Right ventricle myocardium inferior (tissue), 1 donor: ENCODE measurements at regions not wholly inside any gene's neighbourhood (a gene's known extent, or its start where the extent isn't known, plus 50 kb on each side); places are given as distances from the start of the nearest gene placed in this dataset.
"Not testable (repeated sequence)": the region's sequence is repeated elsewhere in the genome, so short reads cannot be mapped to it uniquely, and the experiment has no call there.

ENCODE experiments used
- ATAC-seq: fragments of 200-7000 bp; cut with Tn5 transposase; one replicate; pipeline ENCODE4 v1.9.1; 2020; ENCODE audit warnings: mild to moderate bottlenecking, moderate library complexity
- DNase-seq: peaks from one replicate; pipeline ENCODE4 v3.0.0; 2021; ENCODE audit errors: missing footprints
- intact Hi-C: fragments of 100-400 bp; cut with DNase I; formaldehyde crosslinking; loops from one replicate; pipeline ENCODE4 v1.11.0; 2022
- donor health status: DM: no; HTN: yes; CAD: no; lungs with severe emphysema.

GRCh38 chr9:108271236-108271635, 584.5 kb downstream of the ACTL7B start:
- no peak for ATAC-seq
- intact Hi-C loops: loop anchor here (10.0 kb wide), 5 partner anchors 116 to 636 kb away; no protein-coding TSS in a partner anchor
- no peak for DNase-seq

GRCh38 chr9:108270561-108270960, 585.2 kb downstream of the ACTL7B start:
- DNase-seq: no peak
- intact Hi-C loops: loop anchor here (10.0 kb wide), 5 partner anchors 116 to 636 kb away; no protein-coding TSS in a partner anchor
- no peak for ATAC-seq

GRCh38 chr9:108270051-108270450, 585.7 kb downstream of the ACTL7B start:
- intact Hi-C loops: loop anchor here (10.0 kb wide), 5 partner anchors 115 to 635 kb away; no protein-coding TSS in a partner anchor
- DNase-seq (no peak), ATAC-seq (no peak)

GRCh38 chr9:108269371-108269770, 586.4 kb downstream of the ACTL7B start:
- DNase-seq (no peak), ATAC-seq (no peak)
- intact Hi-C loops: no loop called here

GRCh38 chr9:108265065-108265464, 590.7 kb downstream of the ACTL7B start:
- ATAC-seq: no peak
- intact Hi-C loops: no loop called here
- no peak for DNase-seq

GRCh38 chr9:108264093-108264492, 591.7 kb downstream of the ACTL7B start:
- intact Hi-C loops: no loop called here
- DNase-seq: no peak
- ATAC-seq: no peak

GRCh38 chr9:108262836-108263235, 593.0 kb downstream of the ACTL7B start:
- intact Hi-C loops: no loop called here
- DNase-seq: no peak
- no peak for ATAC-seq

- intact Hi-C loops: no loop called here
- DNase-seq (no peak), ATAC-seq (no peak)
Measured at GRCh38 chr9:108259917-108260675, 595.7 kb downstream of the ACTL7B start.

GRCh38 chr9:108258640-108259039, 597.1 kb downstream of the ACTL7B start:
- DNase-seq (no peak), ATAC-seq (no peak)
- intact Hi-C loops: no loop called here

GRCh38 chr9:108257382-108257781, 598.4 kb downstream of the ACTL7B start:
- intact Hi-C loops: no loop called here
- ATAC-seq (no peak), DNase-seq (no peak)

- ATAC-seq (no peak), DNase-seq (no peak)
- intact Hi-C loops: no loop called here
Measured at GRCh38 chr9:108254236-108254635, 601.5 kb downstream of the ACTL7B start.

- ATAC-seq, intact Hi-C loops, DNase-seq: not testable (repeated sequence)
Measured at GRCh38 chr9:108247391-108247790, 608.4 kb downstream of the ACTL7B start.

- ATAC-seq: no peak
- intact Hi-C loops: no loop called here
- DNase-seq: no peak
Measured at GRCh38 chr9:108245901-108246300, 609.9 kb downstream of the ACTL7B start.

GRCh38 chr9:108245331-108245730, 610.5 kb downstream of the ACTL7B start:
- DNase-seq (no peak), ATAC-seq (no peak)
- intact Hi-C loops: no loop called here

- intact Hi-C loops: no loop called here
- ATAC-seq: no peak
- no peak for DNase-seq
Measured at GRCh38 chr9:108244686-108245085, 611.1 kb downstream of the ACTL7B start.

GRCh38 chr9:108241384-108242073, 614.3 kb downstream of the ACTL7B start:
- intact Hi-C loops: no loop called here
- DNase-seq: no peak
- ATAC-seq: no peak

- ATAC-seq (no peak), DNase-seq (no peak)
- intact Hi-C loops: no loop called here
Measured at GRCh38 chr9:108239696-108240321, 616.0 kb downstream of the ACTL7B start.

- intact Hi-C loops: no loop called here
- ATAC-seq: no peak
Measured at GRCh38 chr9:108235609-108236008, 620.2 kb downstream of the ACTL7B start.

GRCh38 chr9:108234811-108235210, 621.0 kb downstream of the ACTL7B start:
- intact Hi-C loops: no loop called here
- no peak for DNase-seq
- no peak for ATAC-seq

More at GRCh38 chr9:108235609-108236008, 620.2 kb downstream of the ACTL7B start:
- DNase-seq: no peak
